ENCODE measurements at regions not wholly inside any gene's neighbourhood (a gene's known extent, or its start where the extent isn't known, plus 50 kb on each side); places are given as distances from the start of the nearest gene placed in this dataset.

GRCh38 chr2:228257379-228257778 lies 75.9 kb upstream of the SPHKAP start:
- no peaks in the 10 kb centered on the region for H3K36me3 ChIP-seq (ENCODE audit: insufficient read depth, low read length)
- Mint-ChIP-seq H3K9me3 (peaks cover 7% of the 10 kb centered on the region), H3K4me3 (no peak overlapping the region), H3K4me1 (ENCODE audit: low read depth) (no peaks in the 10 kb centered on the region), H3K27ac (no peak overlapping the region), H3K36me3 (ENCODE audit: low read depth) (no peaks in the 10 kb centered on the region), H3K27me3 (no peaks in the 10 kb centered on the region)
- H3K27me3 ChIP-seq (ENCODE audit: control insufficient read depth in 1 of 2, insufficient read depth in 2 of 2, low read length in 2 of 2) = no peaks in the 10 kb centered on the region
- H3K4me3 ChIP-seq (ENCODE audit: low read length) = no peak overlapping the region
- ATAC-seq (ENCODE audit: poor library complexity) = no peak
- intact Hi-C loops (cut with DNase I, micrococcal nuclease) = no loop called here
- ChIA-PET POLR2A (no interaction called here), CTCF (no interaction called here)
- no peaks in the 10 kb centered on the region for H3K4me1 ChIP-seq (ENCODE audit: insufficient read depth, low read length)
- H3K27ac ChIP-seq (ENCODE audit: low read depth in 1 of 2, low read length in 2 of 2) = no peak overlapping the region
- DNase-seq = no peak
- TF ChIP-seq CTCF (IDR thresholded peaks at IDR 0.05) = no peak
- H3K9me3 ChIP-seq (ENCODE audit: control insufficient read depth in 1 of 2, insufficient read depth in 1 of 2, low read length in 2 of 2) = peaks cover 0 to 6% of the 10 kb centered on the region in 2 experiments

GRCh38 chr2:228253752-228254151 lies 72.3 kb upstream of the SPHKAP start:
- H3K9me3 ChIP-seq (ENCODE audit: control insufficient read depth in 1 of 2, insufficient read depth in 1 of 2, low read length in 2 of 2) = peaks cover 0 to 16% of the 10 kb centered on the region in 2 experiments
- Mint-ChIP-seq H3K4me3 (no peak overlapping the region), H3K9me3 (no peaks in the 10 kb centered on the region), H3K27ac (no peak overlapping the region), H3K27me3 (no peaks in the 10 kb centered on the region), H3K36me3 (ENCODE audit: low read depth) (no peaks in the 10 kb centered on the region), H3K4me1 (ENCODE audit: low read depth) (no peaks in the 10 kb centered on the region)
- CTCF ChIA-PET = no interaction called here
- intact Hi-C loops (cut with DNase I, micrococcal nuclease) = no loop called here
- no peaks in the 10 kb centered on the region for H3K27me3 ChIP-seq (ENCODE audit: control insufficient read depth in 1 of 2, insufficient read depth in 2 of 2, low read length in 2 of 2)
- no peak overlapping the region for H3K27ac ChIP-seq (ENCODE audit: low read depth in 1 of 2, low read length in 2 of 2)
- ATAC-seq (ENCODE audit: poor library complexity) (no peak), DNase-seq (no peak)
- POLR2A ChIA-PET = no interaction called here
- TF ChIP-seq CTCF (IDR thresholded peaks at IDR 0.05) = no peak
- no peaks in the 10 kb centered on the region for H3K4me1 ChIP-seq (ENCODE audit: insufficient read depth, low read length)
- H3K4me3 ChIP-seq (ENCODE audit: low read length) = no peak overlapping the region
- no peaks in the 10 kb centered on the region for H3K36me3 ChIP-seq (ENCODE audit: insufficient read depth, low read length)

GRCh38 chr2:228247335-228247734 lies 65.8 kb upstream of the SPHKAP start:
- DNase-seq (no peak), ATAC-seq (ENCODE audit: poor library complexity) (no peak)
- peaks cover 3% of the 10 kb centered on the region for H3K9me3 Mint-ChIP-seq
- Histone ChIP-seq H3K27ac (ENCODE audit: low read depth in 1 of 2, low read length in 2 of 2) (no peak overlapping the region), H3K4me3 (ENCODE audit: low read length) (no peak overlapping the region), H3K36me3 (ENCODE audit: insufficient read depth, low read length) (no peaks in the 10 kb centered on the region), H3K9me3 (ENCODE audit: control insufficient read depth in 1 of 2, insufficient read depth in 1 of 2, low read length in 2 of 2) (peaks cover 0 to 10% of the 10 kb centered on the region in 2 experiments), H3K27me3 (ENCODE audit: control insufficient read depth in 1 of 2, insufficient read depth in 2 of 2, low read length in 2 of 2) (no peaks in the 10 kb centered on the region), H3K4me1 (ENCODE audit: insufficient read depth, low read length) (no peaks in the 10 kb centered on the region)
- intact Hi-C loops (cut with DNase I, micrococcal nuclease) = no loop called here
- H3K4me1 Mint-ChIP-seq (ENCODE audit: low read depth) = no peaks in the 10 kb centered on the region
- no peak for TF ChIP-seq CTCF (IDR thresholded peaks at IDR 0.05)
- POLR2A ChIA-PET = no interaction called here
- no peak overlapping the region for H3K27ac Mint-ChIP-seq
- H3K4me3 Mint-ChIP-seq = no peak overlapping the region
- CTCF ChIA-PET = no interaction called here
- no peaks in the 10 kb centered on the region for H3K36me3 Mint-ChIP-seq (ENCODE audit: low read depth)
- no peaks in the 10 kb centered on the region for H3K27me3 Mint-ChIP-seq

Measured in CD4-positive, alpha-beta T cell (primary cell).